GM12873 (cell line): ENCODE measurements at regions not wholly inside any gene's neighbourhood (a gene's known extent, or its start where the extent isn't known, plus 50 kb on each side); places are given as distances from the start of the nearest gene placed in this dataset.

Experiments
- CTCF ChIP-seq: IDR thresholded peaks from 2 replicates; pipeline ENCODE4 v1.5.1; 2012; ENCODE audit warnings: low read depth, mild to moderate bottlenecking, moderate library complexity, low read length, control low read depth; ENCODE audit not compliant: insufficient read depth; ENCODE audit errors: missing control alignments

GRCh38 chr22:34135749-34136148 is 215.5 kb upstream of the LARGE1 start:
- TF ChIP-seq CTCF, result no peak

- TF ChIP-seq CTCF, result no peak
Measured at GRCh38 chr22:34150023-34150422, 229.7 kb upstream of the LARGE1 start.

GRCh38 chr22:34159491-34159890 is 239.2 kb upstream of the LARGE1 start:
- no peak for TF ChIP-seq CTCF

- no peak for TF ChIP-seq CTCF
Measured at GRCh38 chr22:34160141-34160783, 240.0 kb upstream of the LARGE1 start.

GRCh38 chr22:34161431-34162123 is 241.3 kb upstream of the LARGE1 start:
- no peak for TF ChIP-seq CTCF

- TF ChIP-seq CTCF, result no peak
Measured at GRCh38 chr22:34198976-34199375, 278.7 kb upstream of the LARGE1 start.

GRCh38 chr22:34210301-34210700 is 290.0 kb upstream of the LARGE1 start:
- no peak for TF ChIP-seq CTCF
